H1 (cell line): ENCODE measurements at regions not wholly inside any gene's neighbourhood (a gene's known extent, or its start where the extent isn't known, plus 50 kb on each side); places are given as distances from the start of the nearest gene placed in this dataset.

Experiments
- CTCF ChIA-PET: fragments of 300-600 bp; sonication (Branson Sonifier 250); formaldehyde crosslinking; loops from one replicate; lab custom pipeline; 2021; ENCODE audit not compliant: partially characterized antibody; lab: Charles Lee
- POLR2A ChIA-PET: fragments of 300-600 bp; sonication (Branson Sonifier 250); formaldehyde crosslinking; loops from one replicate; lab custom pipeline; 2021; ENCODE audit warnings: inconsistent platforms; ENCODE audit not compliant: partially characterized antibody; lab: Charles Lee
- DNase-seq, 2 experiments: peaks; one replicate each; pipeline versions ENCODE4 v3.0.0 to v3.0.0-alpha.2; 2010 to 2022; ENCODE audit warnings: low spot score in 2 of 2, low read depth in 1 of 2, mixed read lengths in 1 of 2
- FAIRE-seq: peaks from 2 replicates; lab custom pipeline; 2011; peaks lifted over from hg19 to GRCh38; lab: Jason Lieb, UNC
- H2AFZ ChIP-seq: 2 replicates; pipeline ENCODE4 v1.8.1; 2012; ENCODE audit warnings: low read length, inconsistent platforms
- H2AK5ac ChIP-seq: 2 replicates; pipeline ENCODE4 v1.6.1; 2013; ENCODE audit warnings: low read depth, low read length
- H2BK120ac ChIP-seq: replicated peaks from 2 replicates; pipeline ENCODE3; 2013; ENCODE audit warnings: low read depth, low read length, inconsistent platforms
- H2BK12ac ChIP-seq: 2 replicates; pipeline ENCODE4 v1.6.1; 2013; ENCODE audit warnings: low read depth, low read length
- H2BK15ac ChIP-seq: 2 replicates; pipeline ENCODE4 v1.6.1; 2013; ENCODE audit warnings: low read length
- H2BK20ac ChIP-seq: 2 replicates; pipeline ENCODE4 v1.6.1; 2013; ENCODE audit warnings: low read length
- H2BK5ac ChIP-seq: 2 replicates; pipeline ENCODE4 v1.6.1; 2013; ENCODE audit warnings: low read depth, low read length
- H3K14ac ChIP-seq: 2 replicates; pipeline ENCODE4 v1.6.1; 2013; ENCODE audit warnings: inconsistent platforms; ENCODE audit not compliant: insufficient read length
- H3K18ac ChIP-seq: 2 replicates; pipeline ENCODE4 v1.6.1; 2013; ENCODE audit warnings: low read length; ENCODE audit errors: extremely low read depth
- H3K23ac ChIP-seq: 2 replicates; pipeline ENCODE4 v1.6.1; 2013; ENCODE audit warnings: inconsistent platforms; ENCODE audit not compliant: insufficient read length
- H3K23me2 ChIP-seq: 2 replicates; pipeline ENCODE4 v1.6.1; 2013; ENCODE audit warnings: low read depth, low read length
- H3K27ac ChIP-seq: 2 replicates; pipeline ENCODE4 v1.6.1; 2011; ENCODE audit warnings: low read depth, low read length, inconsistent platforms
- H3K27me3 ChIP-seq, 4 experiments: replicated peaks in 1 of 4; 1 replicate in 1 of 4; 2 replicates in 3 of 4; pipeline versions ENCODE4 v1.6.1 to v1.8.1; 2011 to 2013; ENCODE audit warnings: low read length in 3 of 4, mild to moderate bottlenecking in 3 of 4, inconsistent platforms in 2 of 4, mixed read lengths in 2 of 4, moderate library complexity in 1 of 4; ENCODE audit not compliant: control insufficient read depth in 3 of 4, insufficient read depth in 3 of 4; ENCODE audit errors: extremely low read depth in 1 of 4
- H3K36me3 ChIP-seq, 4 experiments: 2 replicates each; pipeline versions ENCODE4 v1.6.1 to v1.8.1; 2011 to 2013; ENCODE audit warnings: mild to moderate bottlenecking in 4 of 4, low read length in 3 of 4, moderate library complexity in 2 of 4, control low read depth in 1 of 4, inconsistent platforms in 1 of 4; ENCODE audit not compliant: insufficient read depth in 4 of 4, control insufficient read depth in 2 of 4
- H3K4ac ChIP-seq: replicated peaks from 2 replicates; pipeline ENCODE3; 2013; ENCODE audit warnings: low read length, low read depth, mixed read lengths, inconsistent platforms; ENCODE audit not compliant: insufficient read length
- H3K4me1 ChIP-seq, 4 experiments: replicated peaks in 1 of 4; 1 replicate in 1 of 4; 2 replicates in 3 of 4; pipeline versions ENCODE4 v1.6.1 to v1.8.1; 2011 to 2013; ENCODE audit warnings: low read length in 3 of 4, inconsistent platforms in 2 of 4, mixed read lengths in 1 of 4; ENCODE audit not compliant: insufficient read depth in 4 of 4, control insufficient read depth in 3 of 4
- H3K4me2 ChIP-seq, 2 experiments: 2 replicates each; pipeline versions ENCODE4 v1.6.1 to v1.8.1; 2011 to 2013; ENCODE audit warnings: low read depth in 2 of 2, low read length in 2 of 2, control low read depth in 1 of 2, inconsistent platforms in 1 of 2, mild to moderate bottlenecking in 1 of 2; ENCODE audit not compliant: insufficient read depth in 1 of 2
- H3K4me3 ChIP-seq, 4 experiments: fragments of 200-600, 300-600 bp in 1 of 4; sonication (generic), shearing (Covaris generic), sonication (Bioruptor Twin) in 1 of 4; 2 replicates each; pipeline versions ENCODE4 v1.5.1 to v1.8.1; 2011 to 2016; ENCODE audit warnings: low read length in 4 of 4, low read depth in 3 of 4, control low read depth in 2 of 4, inconsistent platforms in 2 of 4, mild to moderate bottlenecking in 2 of 4, mixed read lengths in 1 of 4, moderate library complexity in 1 of 4; ENCODE audit not compliant: insufficient read depth in 2 of 4; ENCODE audit errors: extremely low read depth in 1 of 4
- H3K56ac ChIP-seq: replicated peaks from 2 replicates; pipeline ENCODE3; 2013; ENCODE audit warnings: low read depth, mild to moderate bottlenecking, mixed read lengths, low read length, inconsistent platforms; ENCODE audit not compliant: insufficient read length
- H3K79me1 ChIP-seq: 2 replicates; pipeline ENCODE4 v1.6.1; 2013; ENCODE audit warnings: low read depth, low read length, control low read depth
- H3K79me2 ChIP-seq, 2 experiments: 2 replicates each; pipeline versions ENCODE4 v1.6.1 to v1.8.1; 2012 to 2013; ENCODE audit warnings: low read length in 2 of 2, mild to moderate bottlenecking in 2 of 2, inconsistent platforms in 1 of 2; ENCODE audit not compliant: insufficient read depth in 2 of 2, control insufficient read depth in 1 of 2
- H3K9ac ChIP-seq, 4 experiments: replicated peaks in 1 of 4; 1 replicate in 1 of 4; 2 replicates in 3 of 4; pipeline versions ENCODE4 v1.6.1 to v1.8.1; 2011 to 2013; ENCODE audit warnings: low read depth in 3 of 4, low read length in 3 of 4, control low read depth in 2 of 4, mild to moderate bottlenecking in 2 of 4, moderate library complexity in 2 of 4, inconsistent platforms in 1 of 4; ENCODE audit errors: extremely low read depth in 1 of 4
- H3K9me3 ChIP-seq, 2 experiments: 2 replicates each; pipeline versions ENCODE4 v1.6.1 to v1.8.1; 2012 to 2013; ENCODE audit warnings: mild to moderate bottlenecking in 2 of 2, moderate library complexity in 2 of 2, control low read depth in 1 of 2, inconsistent platforms in 1 of 2, low read depth in 1 of 2, low read length in 1 of 2, mixed read lengths in 1 of 2; ENCODE audit not compliant: insufficient read depth in 2 of 2
- H4K20me1 ChIP-seq, 2 experiments: replicated peaks in 1 of 2; 2 replicates each; pipeline versions ENCODE3 to v1.8.1; 2011 to 2013; ENCODE audit warnings: inconsistent platforms in 2 of 2, low read length in 2 of 2, mild to moderate bottlenecking in 1 of 2; ENCODE audit not compliant: insufficient read depth in 2 of 2, control insufficient read depth in 1 of 2
- H4K5ac ChIP-seq: 2 replicates; pipeline ENCODE4 v1.6.1; 2013; ENCODE audit warnings: low read length, low read depth, mixed read lengths, inconsistent platforms; ENCODE audit not compliant: insufficient read length
- H4K8ac ChIP-seq: 2 replicates; pipeline ENCODE4 v1.8.0; 2013; ENCODE audit warnings: mild to moderate bottlenecking, moderate library complexity, low read length, inconsistent platforms; ENCODE audit not compliant: insufficient read depth; ENCODE audit errors: extremely low read depth
- H4K91ac ChIP-seq: replicated peaks from 2 replicates; pipeline ENCODE3; 2013; ENCODE audit warnings: low read length, mixed read lengths, inconsistent platforms; ENCODE audit not compliant: insufficient read length
- GTF2F1 ChIP-seq: IDR thresholded peaks from 2 replicates; pipeline ENCODE4 v1.6.1; 2012; ENCODE audit warnings: low read depth, low read length, improper control_type of control experiment, borderline replicate concordance
- HDAC6 ChIP-seq: IDR thresholded peaks from one replicate; pipeline ENCODE4 v1.7.1; 2012; ENCODE audit warnings: low read depth, mild to moderate bottlenecking, inconsistent platforms, low read length, moderate library complexity
- JUND ChIP-seq: IDR thresholded peaks from 2 replicates; pipeline ENCODE4 v1.6.1; 2011; ENCODE audit warnings: mild to moderate bottlenecking, improper control_type of control experiment, low read length
- KDM4A ChIP-seq: IDR thresholded peaks from one replicate; pipeline ENCODE4 v1.7.1; 2012; ENCODE audit warnings: low read depth, mild to moderate bottlenecking, moderate library complexity, low read length, inconsistent platforms; ENCODE audit not compliant: severe bottlenecking
- POLR2A ChIP-seq, 2 experiments: IDR thresholded peaks; 1 replicate in 1 of 2; 2 replicates in 1 of 2; pipeline ENCODE4 v1.6.1; 2011; ENCODE audit warnings: low read depth in 2 of 2, low read length in 2 of 2, mild to moderate bottlenecking in 2 of 2; ENCODE audit errors: control extremely low read depth in 1 of 2
- POLR2AphosphoS5 ChIP-seq: IDR thresholded peaks from 2 replicates; pipeline ENCODE4 v1.6.1; 2011; ENCODE audit warnings: low read depth, low read length
- POU5F1 ChIP-seq: IDR thresholded peaks from 2 replicates; pipeline ENCODE4 v1.6.1; 2011; ENCODE audit warnings: low read depth, mild to moderate bottlenecking, low read length, moderate library complexity
- RAD21 ChIP-seq, 2 experiments: IDR thresholded peaks in 1 of 2; conservative IDR thresholded peaks in 1 of 2; 2 replicates each; pipeline ENCODE4 v1.6.1; 2011; ENCODE audit warnings: low read depth in 2 of 2, low read length in 2 of 2, improper control_type of control experiment in 1 of 2, inconsistent platforms in 1 of 2, mild to moderate bottlenecking in 1 of 2, moderate library complexity in 1 of 2
- RBBP5 ChIP-seq: IDR thresholded peaks from 2 replicates; pipeline ENCODE4 v1.7.1; 2012; ENCODE audit warnings: low read depth, mild to moderate bottlenecking, inconsistent platforms, low read length, moderate library complexity, borderline replicate concordance
- ZNF274 ChIP-seq: IDR thresholded peaks from 2 replicates; pipeline ENCODE4 v1.7.0; 2012; ENCODE audit warnings: low read length, borderline replicate concordance; ENCODE audit errors: extremely low read depth
- WGBS, 2 experiments: shearing (Covaris generic) in 1 of 2; methylation state at CpG; one replicate each; pipeline versions ENCODE4 v1.1.6 to v1.1.7; 2013 to 2015; ENCODE audit warnings: low lambda C conversion rate in 2 of 2, mixed read lengths in 2 of 2, inconsistent platforms in 1 of 2, low coverage in 1 of 2, missing lambda C conversion rate in 1 of 2; ENCODE audit not compliant: insufficient replicate concordance in 2 of 2, insufficient coverage in 1 of 2, insufficient read length in 1 of 2; ENCODE audit errors: extremely low coverage in 1 of 2, missing lambda C conversion rate in 1 of 2; 5-methylcytosine and 5-hydroxymethylcytosine counted together

GRCh38 chr16:6836766-6837165, 495.9 kb upstream of the RBFOX1 start:
- Histone ChIP-seq H3K36me3 (no peaks in the 10 kb centered on the region), H3K27me3 (no peaks in the 10 kb centered on the region), H2BK120ac (no peak overlapping the region), H2AK5ac (no peak overlapping the region), H3K14ac (no peak overlapping the region), H3K23me2 (no peaks in the 10 kb centered on the region), H4K5ac (no peak overlapping the region), H3K18ac (no peak overlapping the region), H2BK15ac (no peak overlapping the region), H3K27ac (no peak overlapping the region), H3K79me1 (no peaks in the 10 kb centered on the region), H2BK12ac (no peak overlapping the region), H3K79me2 (no peaks in the 10 kb centered on the region), H3K4me3 (no peak overlapping the region), H2BK5ac (no peak overlapping the region), H2AFZ (no peak overlapping the region), H4K91ac (no peak overlapping the region), H3K9me3 (no peaks in the 10 kb centered on the region), H3K56ac (no peak overlapping the region), H3K4ac (no peak overlapping the region), H2BK20ac (no peak overlapping the region), H3K4me2 (no peak overlapping the region), H3K9ac (no peak overlapping the region), H4K20me1 (no peaks in the 10 kb centered on the region), H4K8ac (no peak overlapping the region), H3K23ac (no peak overlapping the region), H3K4me1 (no peaks in the 10 kb centered on the region)
- FAIRE-seq (no peak), DNase-seq (no peak)
- TF ChIP-seq POU5F1 (no peak), KDM4A (no peak), RBBP5 (no peak), HDAC6 (no peak), GTF2F1 (no peak), POLR2AphosphoS5 (no peak), ZNF274 (no peak), POLR2A (IDR thresholded peaks at IDR 0.05; ENCODE audit: control extremely low read depth in 1 of 2, low read depth in 2 of 2, low read length in 2 of 2) (no peak), JUND (no peak), RAD21 (IDR thresholded peaks at IDR 0.05 in 1 of 2, conservative IDR thresholded peaks at IDR 0.05 in 1 of 2; ENCODE audit: low read depth in 2 of 2, low read length in 2 of 2) (no peak)
- ChIA-PET CTCF (interaction anchor here (1.5 kb wide), 1 partner anchor 47 kb away, joined by 3 read pairs; no protein-coding TSS in a partner anchor), POLR2A (interaction anchor here (1.2 kb wide), 1 partner anchor 20 kb away, joined by 3 read pairs; no protein-coding TSS in a partner anchor)
- WGBS, 2 experiments: 87% methylated on average over 3 of the region's 3 CpGs; no CpG with 5 or more reads in 1 of the 2 experiments
